H1 (cell line): ENCODE measurements at regions not wholly inside any gene's neighbourhood (a gene's known extent, or its start where the extent isn't known, plus 50 kb on each side); places are given as distances from the start of the nearest gene placed in this dataset.

Experiments used
- CTCF ChIA-PET: fragments of 300-600 bp; sonication (Branson Sonifier 250); formaldehyde crosslinking; loops from one replicate; lab custom pipeline; 2021; ENCODE audit not compliant: partially characterized antibody; lab: Charles Lee
- POLR2A ChIA-PET: fragments of 300-600 bp; sonication (Branson Sonifier 250); formaldehyde crosslinking; loops from one replicate; lab custom pipeline; 2021; ENCODE audit warnings: inconsistent platforms; ENCODE audit not compliant: partially characterized antibody; lab: Charles Lee
- DNase-seq, 2 experiments: peaks; one replicate each; pipeline versions ENCODE4 v3.0.0 to v3.0.0-alpha.2; 2010 to 2022; ENCODE audit warnings: low spot score in 2 of 2, low read depth in 1 of 2, mixed read lengths in 1 of 2
- FAIRE-seq: peaks from 2 replicates; lab custom pipeline; 2011; peaks lifted over from hg19 to GRCh38; lab: Jason Lieb, UNC
- H2AFZ ChIP-seq: 2 replicates; pipeline ENCODE4 v1.8.1; 2012; ENCODE audit warnings: low read length, inconsistent platforms
- H2AK5ac ChIP-seq: 2 replicates; pipeline ENCODE4 v1.6.1; 2013; ENCODE audit warnings: low read depth, low read length
- H2BK120ac ChIP-seq: replicated peaks from 2 replicates; pipeline ENCODE3; 2013; ENCODE audit warnings: low read depth, low read length, inconsistent platforms
- H2BK12ac ChIP-seq: 2 replicates; pipeline ENCODE4 v1.6.1; 2013; ENCODE audit warnings: low read depth, low read length
- H2BK15ac ChIP-seq: 2 replicates; pipeline ENCODE4 v1.6.1; 2013; ENCODE audit warnings: low read length
- H2BK20ac ChIP-seq: 2 replicates; pipeline ENCODE4 v1.6.1; 2013; ENCODE audit warnings: low read length
- H2BK5ac ChIP-seq: 2 replicates; pipeline ENCODE4 v1.6.1; 2013; ENCODE audit warnings: low read depth, low read length
- H3K14ac ChIP-seq: 2 replicates; pipeline ENCODE4 v1.6.1; 2013; ENCODE audit warnings: inconsistent platforms; ENCODE audit not compliant: insufficient read length
- H3K18ac ChIP-seq: 2 replicates; pipeline ENCODE4 v1.6.1; 2013; ENCODE audit warnings: low read length; ENCODE audit errors: extremely low read depth
- H3K23ac ChIP-seq: 2 replicates; pipeline ENCODE4 v1.6.1; 2013; ENCODE audit warnings: inconsistent platforms; ENCODE audit not compliant: insufficient read length
- H3K23me2 ChIP-seq: 2 replicates; pipeline ENCODE4 v1.6.1; 2013; ENCODE audit warnings: low read depth, low read length
- H3K27ac ChIP-seq: 2 replicates; pipeline ENCODE4 v1.6.1; 2011; ENCODE audit warnings: low read depth, low read length, inconsistent platforms
- H3K27me3 ChIP-seq, 4 experiments: replicated peaks in 1 of 4; 1 replicate in 1 of 4; 2 replicates in 3 of 4; pipeline versions ENCODE4 v1.6.1 to v1.8.1; 2011 to 2013; ENCODE audit warnings: low read length in 3 of 4, mild to moderate bottlenecking in 3 of 4, inconsistent platforms in 2 of 4, mixed read lengths in 2 of 4, moderate library complexity in 1 of 4; ENCODE audit not compliant: control insufficient read depth in 3 of 4, insufficient read depth in 3 of 4; ENCODE audit errors: extremely low read depth in 1 of 4
- H3K36me3 ChIP-seq, 4 experiments: 2 replicates each; pipeline versions ENCODE4 v1.6.1 to v1.8.1; 2011 to 2013; ENCODE audit warnings: mild to moderate bottlenecking in 4 of 4, low read length in 3 of 4, moderate library complexity in 2 of 4, control low read depth in 1 of 4, inconsistent platforms in 1 of 4; ENCODE audit not compliant: insufficient read depth in 4 of 4, control insufficient read depth in 2 of 4
- H3K4ac ChIP-seq: replicated peaks from 2 replicates; pipeline ENCODE3; 2013; ENCODE audit warnings: low read length, low read depth, mixed read lengths, inconsistent platforms; ENCODE audit not compliant: insufficient read length
- H3K4me1 ChIP-seq, 4 experiments: replicated peaks in 1 of 4; 1 replicate in 1 of 4; 2 replicates in 3 of 4; pipeline versions ENCODE4 v1.6.1 to v1.8.1; 2011 to 2013; ENCODE audit warnings: low read length in 3 of 4, inconsistent platforms in 2 of 4, mixed read lengths in 1 of 4; ENCODE audit not compliant: insufficient read depth in 4 of 4, control insufficient read depth in 3 of 4
- H3K4me2 ChIP-seq, 2 experiments: 2 replicates each; pipeline versions ENCODE4 v1.6.1 to v1.8.1; 2011 to 2013; ENCODE audit warnings: low read depth in 2 of 2, low read length in 2 of 2, control low read depth in 1 of 2, inconsistent platforms in 1 of 2, mild to moderate bottlenecking in 1 of 2; ENCODE audit not compliant: insufficient read depth in 1 of 2
- H3K4me3 ChIP-seq, 4 experiments: fragments of 200-600, 300-600 bp in 1 of 4; sonication (generic), shearing (Covaris generic), sonication (Bioruptor Twin) in 1 of 4; 2 replicates each; pipeline versions ENCODE4 v1.5.1 to v1.8.1; 2011 to 2016; ENCODE audit warnings: low read length in 4 of 4, low read depth in 3 of 4, control low read depth in 2 of 4, inconsistent platforms in 2 of 4, mild to moderate bottlenecking in 2 of 4, mixed read lengths in 1 of 4, moderate library complexity in 1 of 4; ENCODE audit not compliant: insufficient read depth in 2 of 4; ENCODE audit errors: extremely low read depth in 1 of 4
- H3K56ac ChIP-seq: replicated peaks from 2 replicates; pipeline ENCODE3; 2013; ENCODE audit warnings: low read depth, mild to moderate bottlenecking, mixed read lengths, low read length, inconsistent platforms; ENCODE audit not compliant: insufficient read length
- H3K79me1 ChIP-seq: 2 replicates; pipeline ENCODE4 v1.6.1; 2013; ENCODE audit warnings: low read depth, low read length, control low read depth
- H3K79me2 ChIP-seq, 2 experiments: 2 replicates each; pipeline versions ENCODE4 v1.6.1 to v1.8.1; 2012 to 2013; ENCODE audit warnings: low read length in 2 of 2, mild to moderate bottlenecking in 2 of 2, inconsistent platforms in 1 of 2; ENCODE audit not compliant: insufficient read depth in 2 of 2, control insufficient read depth in 1 of 2
- H3K9ac ChIP-seq, 4 experiments: replicated peaks in 1 of 4; 1 replicate in 1 of 4; 2 replicates in 3 of 4; pipeline versions ENCODE4 v1.6.1 to v1.8.1; 2011 to 2013; ENCODE audit warnings: low read depth in 3 of 4, low read length in 3 of 4, control low read depth in 2 of 4, mild to moderate bottlenecking in 2 of 4, moderate library complexity in 2 of 4, inconsistent platforms in 1 of 4; ENCODE audit errors: extremely low read depth in 1 of 4
- H3K9me3 ChIP-seq, 2 experiments: 2 replicates each; pipeline versions ENCODE4 v1.6.1 to v1.8.1; 2012 to 2013; ENCODE audit warnings: mild to moderate bottlenecking in 2 of 2, moderate library complexity in 2 of 2, control low read depth in 1 of 2, inconsistent platforms in 1 of 2, low read depth in 1 of 2, low read length in 1 of 2, mixed read lengths in 1 of 2; ENCODE audit not compliant: insufficient read depth in 2 of 2
- H4K20me1 ChIP-seq, 2 experiments: replicated peaks in 1 of 2; 2 replicates each; pipeline versions ENCODE3 to v1.8.1; 2011 to 2013; ENCODE audit warnings: inconsistent platforms in 2 of 2, low read length in 2 of 2, mild to moderate bottlenecking in 1 of 2; ENCODE audit not compliant: insufficient read depth in 2 of 2, control insufficient read depth in 1 of 2
- H4K5ac ChIP-seq: 2 replicates; pipeline ENCODE4 v1.6.1; 2013; ENCODE audit warnings: low read length, low read depth, mixed read lengths, inconsistent platforms; ENCODE audit not compliant: insufficient read length
- H4K8ac ChIP-seq: 2 replicates; pipeline ENCODE4 v1.8.0; 2013; ENCODE audit warnings: mild to moderate bottlenecking, moderate library complexity, low read length, inconsistent platforms; ENCODE audit not compliant: insufficient read depth; ENCODE audit errors: extremely low read depth
- H4K91ac ChIP-seq: replicated peaks from 2 replicates; pipeline ENCODE3; 2013; ENCODE audit warnings: low read length, mixed read lengths, inconsistent platforms; ENCODE audit not compliant: insufficient read length
- CBX5 ChIP-seq: fragments of 300-800, 300-1000 bp; sonication (generic); IDR thresholded peaks from 2 replicates; pipeline ENCODE4 v1.7.1; 2016; ENCODE audit warnings: antibody characterized with exemption, low read length, low read depth
- CBX8 ChIP-seq: fragments of 300-800, 300-1000 bp; sonication (generic); IDR thresholded peaks from 2 replicates; pipeline ENCODE4 v1.7.1; 2016; ENCODE audit warnings: low read depth, low read length, borderline replicate concordance
- FOSL1 ChIP-seq: IDR thresholded peaks from 2 replicates; pipeline ENCODE4 v1.6.1; 2011; ENCODE audit warnings: mild to moderate bottlenecking, low read depth, low read length, moderate library complexity; ENCODE audit not compliant: insufficient read depth
- GABPA ChIP-seq: IDR thresholded peaks from 2 replicates; pipeline ENCODE4 v1.6.1; 2011; ENCODE audit warnings: mild to moderate bottlenecking, low read length, moderate library complexity, borderline replicate concordance; ENCODE audit not compliant: insufficient read depth
- JUN ChIP-seq: IDR thresholded peaks from 2 replicates; pipeline ENCODE4 v1.6.1; 2011; ENCODE audit warnings: low read depth, mild to moderate bottlenecking, improper control_type of control experiment, low read length
- JUND ChIP-seq: IDR thresholded peaks from 2 replicates; pipeline ENCODE4 v1.6.1; 2011; ENCODE audit warnings: mild to moderate bottlenecking, improper control_type of control experiment, low read length
- MAFK ChIP-seq: IDR thresholded peaks from 2 replicates; pipeline ENCODE4 v1.6.1; 2012; ENCODE audit warnings: low read depth, mild to moderate bottlenecking, improper control_type of control experiment, low read length
- PHF8 ChIP-seq: fragments of 200-600 bp; sonication (generic); conservative IDR thresholded peaks from 2 replicates; pipeline ENCODE4 v1.7.1; 2012; ENCODE audit warnings: low read depth, mild to moderate bottlenecking, inconsistent platforms, low read length, moderate library complexity
- RBBP5 ChIP-seq: IDR thresholded peaks from 2 replicates; pipeline ENCODE4 v1.7.1; 2012; ENCODE audit warnings: low read depth, mild to moderate bottlenecking, inconsistent platforms, low read length, moderate library complexity, borderline replicate concordance
- TBP ChIP-seq: IDR thresholded peaks from 2 replicates; pipeline ENCODE4 v1.6.1; 2011; ENCODE audit warnings: low read depth, low read length, improper control_type of control experiment
- WGBS, 2 experiments: shearing (Covaris generic) in 1 of 2; methylation state at CpG; one replicate each; pipeline versions ENCODE4 v1.1.6 to v1.1.7; 2013 to 2015; ENCODE audit warnings: low lambda C conversion rate in 2 of 2, mixed read lengths in 2 of 2, inconsistent platforms in 1 of 2, low coverage in 1 of 2, missing lambda C conversion rate in 1 of 2; ENCODE audit not compliant: insufficient replicate concordance in 2 of 2, insufficient coverage in 1 of 2, insufficient read length in 1 of 2; ENCODE audit errors: extremely low coverage in 1 of 2, missing lambda C conversion rate in 1 of 2; 5-methylcytosine and 5-hydroxymethylcytosine counted together

- no peaks in the 10 kb centered on the region for H3K79me1 ChIP-seq
- H3K36me3 ChIP-seq: no peaks in the 10 kb centered on the region
- no peaks in the 10 kb centered on the region for H3K79me2 ChIP-seq
- no peak overlapping the region for H2AK5ac ChIP-seq
- no peaks in the 10 kb centered on the region for H3K23me2 ChIP-seq
- H2BK20ac ChIP-seq: no peak overlapping the region
- H2BK120ac ChIP-seq: no peak overlapping the region
- no peaks in the 10 kb centered on the region for H4K20me1 ChIP-seq
- no peak overlapping the region for H3K14ac ChIP-seq
- no peak overlapping the region for H3K18ac ChIP-seq
- no peak for DNase-seq
- no peak overlapping the region for H2BK15ac ChIP-seq
- no peak overlapping the region for H3K4me2 ChIP-seq
- no peak overlapping the region for H3K23ac ChIP-seq
- no peaks in the 10 kb centered on the region; a peak in 2 of 7 replicates for H3K4me1 ChIP-seq
- no peak overlapping the region for H3K9ac ChIP-seq
- no peak overlapping the region for H2BK5ac ChIP-seq
- POLR2A ChIA-PET: no interaction called here
- H3K4me3 ChIP-seq: no peak overlapping the region
- CTCF ChIA-PET: interaction anchor here (0.6 to 6.4 kb wide), 4 partner anchors 9 to 666 kb away, joined by 3 to 41 read pairs (median 3); no protein-coding TSS in a partner anchor
- no peak overlapping the region for H4K5ac ChIP-seq
- H3K56ac ChIP-seq: no peak overlapping the region
- 0 out of 2 replicates have a peak overlapping the region, but pooled peaks have one; percentile 7 for H2AFZ ChIP-seq
- no peak overlapping the region for H3K4ac ChIP-seq
- H3K27ac ChIP-seq: no peak overlapping the region
- H4K8ac ChIP-seq: no peak overlapping the region
- FAIRE-seq: no peak
- H3K9me3 ChIP-seq: peaks cover 6 to 13% of the 10 kb centered on the region in 2 experiments
- H3K27me3 ChIP-seq: no peaks in the 10 kb centered on the region
- TF ChIP-seq JUN: no peak
- no peak for TF ChIP-seq CBX5
- TF ChIP-seq PHF8: no peak
- no peak for TF ChIP-seq TBP
- no peak for TF ChIP-seq CBX8
- TF ChIP-seq RBBP5: no peak
- no peak for TF ChIP-seq JUND
- TF ChIP-seq MAFK: no peak
- TF ChIP-seq GABPA: no peak
- TF ChIP-seq FOSL1: no peak
- WGBS, 2 experiments: 83% methylated on average over 2 of the region's 2 CpGs; no CpG with 5 or more reads in 1 of the 2 experiments
- no peak overlapping the region for H2BK12ac ChIP-seq
- no peak overlapping the region for H4K91ac ChIP-seq
Measured at GRCh38 chr3:168157099-168157700, 61.5 kb upstream of the GOLIM4 start.
